ENCODE measurements at regions not wholly inside any gene's neighbourhood (a gene's known extent, or its start where the extent isn't known, plus 50 kb on each side); places are given as distances from the start of the nearest gene placed in this dataset.
"Not testable (repeated sequence)": the region's sequence is repeated elsewhere in the genome, so short reads cannot be mapped to it uniquely, and the experiment has no call there.

DNA sequence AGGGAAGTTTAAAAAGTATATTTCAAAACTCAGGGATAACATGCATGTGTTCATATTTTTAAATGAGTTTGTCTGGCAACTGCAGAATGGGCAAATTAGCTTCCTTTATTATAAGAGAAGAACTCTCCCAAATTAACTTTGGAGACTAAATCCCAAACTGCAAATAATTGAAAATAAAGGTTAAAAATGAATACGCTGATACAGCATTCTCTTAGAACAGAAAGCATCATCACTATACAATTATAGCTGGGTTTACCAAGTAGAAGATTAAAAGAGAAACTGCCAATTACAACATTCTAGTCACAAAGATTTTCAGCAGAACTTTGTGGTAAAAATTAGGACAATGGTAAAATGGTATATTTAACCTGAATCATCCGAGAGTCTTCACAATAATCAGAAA is 73.3 kb downstream of the OLFM4 start:
- ATAC-seq (no peak), DNase-seq (no peak)
- H3K4me1 Mint-ChIP-seq = no peaks in the 10 kb centered on the region
- no peak overlapping the region for H3K27ac Mint-ChIP-seq
- H3K4me3 Mint-ChIP-seq = no peak overlapping the region
- peaks cover 6% of the 10 kb centered on the region for H3K27me3 Mint-ChIP-seq
- no peaks in the 10 kb centered on the region for H3K9me3 ChIP-seq (ENCODE audit: control insufficient read depth, low read length, poor library complexity, severe bottlenecking)
- no peaks in the 10 kb centered on the region for H3K36me3 Mint-ChIP-seq (ENCODE audit: low read depth)

- ATAC-seq (no peak), DNase-seq (no peak)
- H3K9me3 ChIP-seq (ENCODE audit: control insufficient read depth, low read length, poor library complexity, severe bottlenecking) = no peaks in the 10 kb centered on the region
- Mint-ChIP-seq H3K4me1 (no peaks in the 10 kb centered on the region), H3K27me3 (peaks cover 6% of the 10 kb centered on the region), H3K36me3 (ENCODE audit: low read depth) (no peaks in the 10 kb centered on the region), H3K4me3 (no peak overlapping the region), H3K27ac (no peak overlapping the region)
Observed at GRCh38 chr13:53104136-53104535, 75.5 kb downstream of the OLFM4 start.

DNA sequence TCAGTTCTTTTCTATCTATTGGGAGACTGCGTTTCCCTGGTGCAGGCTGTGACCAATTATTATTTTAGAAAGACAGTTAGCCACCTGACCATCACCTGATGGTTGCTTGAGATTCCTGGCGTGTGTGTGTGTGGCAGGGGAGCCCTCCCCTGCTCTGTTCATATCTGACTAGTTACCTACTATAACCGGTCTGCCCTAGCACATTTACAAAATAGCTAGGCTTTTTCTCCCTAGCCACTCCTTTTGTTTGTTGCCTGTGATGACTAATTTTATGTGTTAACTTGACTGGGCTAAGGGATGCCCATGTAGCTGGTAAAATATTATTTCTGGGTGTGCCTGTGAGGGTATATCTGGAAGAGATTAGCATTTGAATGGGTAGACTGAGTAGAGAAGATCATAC is 76.9 kb downstream of the OLFM4 start:
- Mint-ChIP-seq H3K4me3 (no peak overlapping the region), H3K36me3 (ENCODE audit: low read depth) (no peaks in the 10 kb centered on the region), H3K27ac (no peak overlapping the region), H3K27me3 (peaks cover 4% of the 10 kb centered on the region), H3K4me1 (no peaks in the 10 kb centered on the region)
- ATAC-seq = no peak
- no peaks in the 10 kb centered on the region for H3K9me3 ChIP-seq (ENCODE audit: control insufficient read depth, low read length, poor library complexity, severe bottlenecking)
- DNase-seq = no peak

GRCh38 chr13:53105890-53106289 is 77.3 kb downstream of the OLFM4 start:
- no peak overlapping the region for H3K27ac Mint-ChIP-seq
- no peaks in the 10 kb centered on the region for H3K36me3 Mint-ChIP-seq (ENCODE audit: low read depth)
- H3K4me3 Mint-ChIP-seq = no peak overlapping the region
- H3K27me3 Mint-ChIP-seq = peaks cover under 1% of the 10 kb centered on the region
- DNase-seq (no peak), ATAC-seq (no peak)
- H3K9me3 ChIP-seq (ENCODE audit: control insufficient read depth, low read length, poor library complexity, severe bottlenecking) = no peaks in the 10 kb centered on the region
- no peaks in the 10 kb centered on the region for H3K4me1 Mint-ChIP-seq

- Mint-ChIP-seq H3K4me3 (no peak overlapping the region), H3K36me3 (ENCODE audit: low read depth) (no peaks in the 10 kb centered on the region), H3K27ac (no peak overlapping the region), H3K27me3 (no peaks in the 10 kb centered on the region), H3K4me1 (no peaks in the 10 kb centered on the region)
- no peaks in the 10 kb centered on the region for H3K9me3 ChIP-seq (ENCODE audit: control insufficient read depth, low read length, poor library complexity, severe bottlenecking)
- DNase-seq = no peak
- ATAC-seq = no peak
Observed at GRCh38 chr13:53110181-53110580, 81.6 kb downstream of the OLFM4 start.

- H3K4me3 Mint-ChIP-seq = no peak overlapping the region
- no peak overlapping the region for H3K27ac Mint-ChIP-seq
- DNase-seq = no peak
- H3K9me3 ChIP-seq (ENCODE audit: control insufficient read depth, low read length, poor library complexity, severe bottlenecking) = no peaks in the 10 kb centered on the region
- no peaks in the 10 kb centered on the region for H3K4me1 Mint-ChIP-seq
- no peak for ATAC-seq
- H3K27me3 Mint-ChIP-seq = no peaks in the 10 kb centered on the region
- H3K36me3 Mint-ChIP-seq (ENCODE audit: low read depth) = no peaks in the 10 kb centered on the region
Observed at GRCh38 chr13:53110614-53111013, 82.0 kb downstream of the OLFM4 start.

- no peaks in the 10 kb centered on the region for H3K9me3 ChIP-seq (ENCODE audit: control insufficient read depth, low read length, poor library complexity, severe bottlenecking)
- no peak overlapping the region for H3K27ac Mint-ChIP-seq
- no peaks in the 10 kb centered on the region for H3K27me3 Mint-ChIP-seq
- no peak overlapping the region for H3K4me3 Mint-ChIP-seq
- H3K36me3 Mint-ChIP-seq (ENCODE audit: low read depth) = no peaks in the 10 kb centered on the region
- DNase-seq = no peak
- ATAC-seq = no peak
- H3K4me1 Mint-ChIP-seq = no peaks in the 10 kb centered on the region
Observed at GRCh38 chr13:53112522-53112921, 83.9 kb downstream of the OLFM4 start.

DNA sequence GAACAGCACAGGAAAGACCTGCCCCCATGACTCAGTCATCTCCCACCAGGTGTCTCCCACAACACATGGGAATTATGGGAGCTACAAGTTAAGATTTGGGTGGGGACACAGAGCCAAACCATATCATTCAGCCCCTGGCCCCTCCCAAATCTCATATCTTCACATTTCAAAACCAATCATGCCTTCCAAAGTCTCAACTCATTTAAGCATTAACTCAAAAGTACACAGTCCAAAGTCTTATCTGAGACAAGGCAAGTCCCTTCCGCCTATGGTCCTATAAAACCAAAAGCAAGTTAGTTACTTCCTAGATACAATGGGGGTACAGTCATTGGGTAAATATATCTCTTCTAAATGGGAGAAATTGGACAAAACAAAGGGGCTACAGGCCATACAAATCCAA is 88.4 kb downstream of the OLFM4 start:
- H3K4me1 Mint-ChIP-seq; H3K4me3 Mint-ChIP-seq; H3K36me3 Mint-ChIP-seq (ENCODE audit: low read depth); H3K27me3 Mint-ChIP-seq; ATAC-seq; DNase-seq; H3K9me3 ChIP-seq (ENCODE audit: control insufficient read depth, low read length, poor library complexity, severe bottlenecking); H3K27ac Mint-ChIP-seq: not testable (repeated sequence)

DNA sequence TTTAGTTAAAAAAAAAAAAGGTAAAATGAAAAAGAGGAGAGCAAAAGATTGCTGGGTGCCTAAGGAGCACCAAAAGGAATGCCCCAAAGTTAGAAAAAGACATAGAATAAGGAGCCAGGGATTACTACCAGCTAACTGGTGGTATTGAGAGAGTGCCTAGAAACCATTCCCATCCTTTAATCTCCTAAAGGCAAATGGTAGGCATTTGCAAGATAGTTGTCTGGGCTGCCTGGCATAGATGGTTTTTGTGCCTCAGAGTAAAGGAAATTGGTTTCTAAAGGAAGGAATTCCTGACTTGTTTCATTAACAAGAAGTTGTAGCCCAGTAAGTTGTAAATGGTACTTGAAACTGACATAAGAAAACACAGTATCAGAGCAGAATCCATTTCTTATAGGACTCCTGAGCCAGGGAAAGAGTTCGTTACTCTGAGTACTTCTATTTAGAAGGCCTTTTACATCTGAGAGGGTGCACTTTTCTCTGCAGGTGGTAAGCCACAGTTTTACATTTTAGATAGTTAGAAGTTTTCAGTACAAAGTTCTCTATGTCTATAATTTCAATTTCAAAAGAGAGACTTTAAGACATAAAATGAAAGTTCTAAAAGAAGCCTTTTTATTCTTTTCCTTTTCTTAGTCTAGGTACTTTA is 92.6 kb downstream of the OLFM4 start:
- no peaks in the 10 kb centered on the region for H3K4me1 Mint-ChIP-seq
- no peak overlapping the region for H3K4me3 Mint-ChIP-seq
- no peak overlapping the region for H3K27ac Mint-ChIP-seq
- no peak for DNase-seq
- H3K36me3 Mint-ChIP-seq (ENCODE audit: low read depth) = no peaks in the 10 kb centered on the region
- H3K27me3 Mint-ChIP-seq = no peaks in the 10 kb centered on the region
- H3K9me3 ChIP-seq (ENCODE audit: control insufficient read depth, low read length, poor library complexity, severe bottlenecking) = no peaks in the 10 kb centered on the region
- no peak for ATAC-seq

GRCh38 chr13:53121919-53122318 is 93.3 kb downstream of the OLFM4 start:
- no peaks in the 10 kb centered on the region for H3K27me3 Mint-ChIP-seq
- H3K4me1 Mint-ChIP-seq = no peaks in the 10 kb centered on the region
- no peaks in the 10 kb centered on the region for H3K36me3 Mint-ChIP-seq (ENCODE audit: low read depth)
- H3K4me3 Mint-ChIP-seq = no peak overlapping the region
- DNase-seq = no peak
- no peaks in the 10 kb centered on the region for H3K9me3 ChIP-seq (ENCODE audit: control insufficient read depth, low read length, poor library complexity, severe bottlenecking)
- no peak overlapping the region for H3K27ac Mint-ChIP-seq
- ATAC-seq = no peak

GRCh38 chr13:53123536-53123935 is 94.9 kb downstream of the OLFM4 start:
- ATAC-seq (no peak), DNase-seq (no peak)
- H3K27me3 Mint-ChIP-seq = no peaks in the 10 kb centered on the region
- H3K36me3 Mint-ChIP-seq (ENCODE audit: low read depth) = no peaks in the 10 kb centered on the region
- H3K4me3 Mint-ChIP-seq = no peak overlapping the region
- no peak overlapping the region for H3K27ac Mint-ChIP-seq
- H3K9me3 ChIP-seq (ENCODE audit: control insufficient read depth, low read length, poor library complexity, severe bottlenecking) = no peaks in the 10 kb centered on the region
- no peaks in the 10 kb centered on the region for H3K4me1 Mint-ChIP-seq

DNA sequence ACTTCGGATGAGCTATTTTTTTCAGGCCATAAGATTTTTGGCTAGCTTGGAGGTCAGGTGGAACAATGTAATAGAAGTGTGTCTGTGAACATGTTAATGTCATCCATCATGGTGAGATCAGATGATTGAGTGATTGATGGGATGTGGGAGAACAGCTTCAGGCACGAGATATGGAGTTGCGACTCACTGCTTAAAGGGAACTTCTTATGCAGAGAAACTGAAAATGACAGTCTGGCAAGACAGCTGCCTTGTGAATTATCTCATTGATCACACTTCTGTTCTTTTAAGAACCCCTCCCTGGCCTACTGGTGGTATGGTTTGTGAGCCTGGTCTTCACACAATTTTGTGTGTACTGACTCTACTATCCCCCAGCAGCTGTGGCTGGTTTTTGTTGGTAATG is 96.0 kb downstream of the OLFM4 start:
- H3K27me3 Mint-ChIP-seq = no peaks in the 10 kb centered on the region
- H3K36me3 Mint-ChIP-seq (ENCODE audit: low read depth) = no peaks in the 10 kb centered on the region
- no peaks in the 10 kb centered on the region for H3K9me3 ChIP-seq (ENCODE audit: control insufficient read depth, low read length, poor library complexity, severe bottlenecking)
- DNase-seq (no peak), ATAC-seq (no peak)
- no peaks in the 10 kb centered on the region for H3K4me1 Mint-ChIP-seq
- H3K4me3 Mint-ChIP-seq = no peak overlapping the region
- no peak overlapping the region for H3K27ac Mint-ChIP-seq

GRCh38 chr13:53126841-53127245 is 98.2 kb downstream of the OLFM4 start:
- H3K36me3 Mint-ChIP-seq (ENCODE audit: low read depth) = no peaks in the 10 kb centered on the region
- H3K27me3 Mint-ChIP-seq = no peaks in the 10 kb centered on the region
- no peak overlapping the region for H3K27ac Mint-ChIP-seq
- H3K4me1 Mint-ChIP-seq = no peaks in the 10 kb centered on the region
- no peak for DNase-seq
- no peak overlapping the region for H3K4me3 Mint-ChIP-seq
- H3K9me3 ChIP-seq (ENCODE audit: control insufficient read depth, low read length, poor library complexity, severe bottlenecking) = no peaks in the 10 kb centered on the region
- no peak for ATAC-seq

DNA sequence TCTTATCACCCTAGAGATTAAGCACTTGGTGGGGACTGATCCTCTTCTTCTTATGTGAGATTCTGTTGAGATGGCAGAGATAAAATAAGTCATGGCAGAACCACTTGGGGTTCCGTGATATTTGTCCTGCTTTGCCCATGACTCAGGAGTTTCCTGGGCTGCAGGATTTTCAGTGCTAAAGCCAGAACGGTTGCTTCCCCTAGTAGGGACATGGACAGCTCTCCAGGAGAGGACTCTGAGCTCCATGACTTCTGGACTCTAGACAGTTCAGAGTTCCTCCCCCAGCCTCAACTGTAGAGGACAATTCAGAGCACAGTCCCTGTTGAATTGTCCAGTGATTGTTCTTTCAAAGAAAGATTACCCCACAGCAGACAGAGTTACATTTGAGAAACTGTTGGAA is 98.8 kb downstream of the OLFM4 start:
- DNase-seq (no peak), ATAC-seq (no peak)
- Mint-ChIP-seq H3K27ac (no peak overlapping the region), H3K36me3 (ENCODE audit: low read depth) (no peaks in the 10 kb centered on the region), H3K27me3 (no peaks in the 10 kb centered on the region), H3K4me1 (no peaks in the 10 kb centered on the region), H3K4me3 (no peak overlapping the region)
- no peaks in the 10 kb centered on the region for H3K9me3 ChIP-seq (ENCODE audit: control insufficient read depth, low read length, poor library complexity, severe bottlenecking)

Measured in T-helper 17 cell (primary cell).